HepG2 (cell line): ENCODE measurements at regions not wholly inside any gene's neighbourhood (a gene's known extent, or its start where the extent isn't known, plus 50 kb on each side); places are given as distances from the start of the nearest gene placed in this dataset.

Experiments
- ATAC-seq: fragments of 200-7000 bp; cut with Tn5 transposase; 3 replicates; pipeline ENCODE4 v1.9.1; 2020; ENCODE audit warnings: mild to moderate bottlenecking, moderate library complexity
- BruUV-seq: library from RNA; stranded (reverse); fragments of 400-500 nt; replicated peaks from 2 replicates; lab custom pipeline; 2021; lab: Mats Ljungman, UMichigan
- CTCF ChIA-PET: fragments of 300-600 bp; formaldehyde crosslinking; extraction: SDS; loops from one replicate; lab custom pipeline; 2021; ENCODE audit warnings: low total read pairs, inconsistent platforms, low intra/inter-chr PET ratio; lab: Yijun Ruan, JAX
- POLR2A ChIA-PET: fragments of 350-600 bp; sonication (Branson Sonifier 250); formaldehyde crosslinking; loops from one replicate; lab custom pipeline; 2020; ENCODE audit warnings: antibody characterized with exemption, inconsistent platforms; lab: Yijun Ruan, JAX
- DNase-seq: peaks from one replicate; pipeline ENCODE4 v3.0.0-alpha.2; 2015; ENCODE audit warnings: low spot score
- FAIRE-seq: peaks from 3 replicates; lab custom pipeline; 2011; peaks lifted over from hg19 to GRCh38; lab: Jason Lieb, UNC
- H2AFZ ChIP-seq: one replicate; pipeline ENCODE4 v1.6.1; 2011; ENCODE audit warnings: low read length, inconsistent platforms
- H3K27ac ChIP-seq: fragments of 300-600 bp; 3 replicates; pipeline ENCODE4 v1.8.0; 2011; ENCODE audit warnings: mixed run types, mild to moderate bottlenecking, mixed read lengths, low read length, inconsistent platforms; ENCODE audit not compliant: insufficient read depth; ENCODE audit errors: extremely low read length
- H3K27me3 ChIP-seq, 2 experiments: fragments of 200-600 bp in 1 of 2; 2 replicates in 1 of 2; 3 replicates in 1 of 2; pipeline versions ENCODE4 v1.6.0 to v1.8.0; 2011; ENCODE audit warnings: low read length in 2 of 2, mild to moderate bottlenecking in 2 of 2, moderate library complexity in 2 of 2, inconsistent platforms in 1 of 2; ENCODE audit not compliant: insufficient read depth in 2 of 2, control insufficient read depth in 1 of 2
- H3K36me3 ChIP-seq, 2 experiments: fragments of 200-600 bp in 1 of 2; replicated peaks in 1 of 2; 2 replicates in 1 of 2; 3 replicates in 1 of 2; pipeline versions ENCODE4 v1.5.1 to v1.8.0; 2011; ENCODE audit warnings: low read length in 2 of 2, inconsistent platforms in 1 of 2; ENCODE audit not compliant: insufficient read depth in 2 of 2, control insufficient read depth in 1 of 2
- H3K4me1 ChIP-seq: 2 replicates; pipeline ENCODE4 v1.5.1; 2012; ENCODE audit warnings: low read length, inconsistent platforms; ENCODE audit not compliant: insufficient read depth
- H3K4me2 ChIP-seq: 2 replicates; pipeline ENCODE4 v1.6.0; 2011; ENCODE audit warnings: low read depth, low read length, inconsistent platforms
- H3K4me3 ChIP-seq, 3 experiments: fragments of 200-600 bp in 1 of 3; sonication (generic), shearing (Covaris generic) in 1 of 3; replicated peaks in 1 of 3; 2 replicates each; pipeline ENCODE4 v1.5.1; 2011 to 2016; ENCODE audit warnings: low read length in 3 of 3, inconsistent platforms in 2 of 3, low read depth in 2 of 3, mild to moderate bottlenecking in 2 of 3, control low read depth in 1 of 3, mixed read lengths in 1 of 3; ENCODE audit not compliant: insufficient read depth in 1 of 3
- H3K79me2 ChIP-seq: one replicate; pipeline ENCODE4 v1.6.1; 2011; ENCODE audit warnings: low read length, inconsistent platforms; ENCODE audit not compliant: insufficient read depth
- H3K9ac ChIP-seq: 2 replicates; pipeline ENCODE4 v1.6.0; 2011; ENCODE audit warnings: mild to moderate bottlenecking, low read depth, low read length, inconsistent platforms; ENCODE audit not compliant: insufficient read depth
- H3K9me3 ChIP-seq: 2 replicates; pipeline ENCODE4 v1.5.1; 2012; ENCODE audit warnings: mild to moderate bottlenecking, low read length
- H4K20me1 ChIP-seq: 2 replicates; pipeline ENCODE4 v1.6.0; 2011; ENCODE audit warnings: inconsistent platforms, mild to moderate bottlenecking, low read length, moderate library complexity; ENCODE audit not compliant: insufficient read depth
- ADNP ChIP-seq: sonication (generic); formaldehyde crosslinking; IDR thresholded peaks from 2 replicates; pipeline ENCODE4 v1.4.0; 2020; ENCODE audit warnings: missing genetic modification reagents
- ATAD3A ChIP-seq: sonication (generic); formaldehyde crosslinking; IDR thresholded peaks from 2 replicates; pipeline ENCODE4 v1.4.0; 2020; ENCODE audit warnings: missing genetic modification reagents
- EHMT2 ChIP-seq: fragments of 200-600 bp; sonication (generic); IDR thresholded peaks from 2 replicates; pipeline ENCODE4 v1.7.0; 2017; ENCODE audit warnings: antibody characterized with exemption, low read depth, low read length, borderline replicate concordance
- KLF13 ChIP-seq: sonication (generic); formaldehyde crosslinking; IDR thresholded peaks from 2 replicates; pipeline ENCODE4 v1.4.0; 2020; ENCODE audit warnings: mild to moderate bottlenecking, missing genetic modification reagents
- PITX1 ChIP-seq: sonication (generic); formaldehyde crosslinking; IDR thresholded peaks from 2 replicates; pipeline ENCODE4 v1.5.1; 2020; ENCODE audit warnings: mild to moderate bottlenecking, missing genetic modification reagents
- PRMT3 ChIP-seq: sonication (generic); formaldehyde crosslinking; IDR thresholded peaks from 2 replicates; pipeline ENCODE4 v1.8.1; 2022; ENCODE audit warnings: low read depth, mild to moderate bottlenecking, moderate library complexity, missing genetic modification reagents, borderline replicate concordance
- SRSF9 ChIP-seq: fragments of 200-400 bp; formaldehyde crosslinking; IDR thresholded peaks from 2 replicates; pipeline ENCODE4 v1.6.1; 2018; ENCODE audit warnings: borderline replicate concordance, mild to moderate bottlenecking, low read depth, low read length; ENCODE audit not compliant: insufficient read depth, poor library complexity, severe bottlenecking
- ZBTB7B ChIP-seq: sonication (generic); formaldehyde crosslinking; IDR thresholded peaks from 2 replicates; pipeline ENCODE4 v1.4.0; 2020; ENCODE audit warnings: missing genetic modification reagents
- ZNF143 ChIP-seq: sonication (generic); formaldehyde crosslinking; IDR thresholded peaks from 2 replicates; pipeline ENCODE4 v1.4.0; 2020; ENCODE audit warnings: missing genetic modification reagents
- ZNF205 ChIP-seq: IDR thresholded peaks from 2 replicates; pipeline ENCODE4 v1.6.1; 2018; ENCODE audit warnings: missing biosample characterization, missing genetic modification reagents
- ZNF263 ChIP-seq: sonication (generic); formaldehyde crosslinking; IDR thresholded peaks from 2 replicates; pipeline ENCODE4 v1.4.0; 2020; ENCODE audit warnings: missing genetic modification reagents
- ZNF317 ChIP-seq: sonication (generic); formaldehyde crosslinking; IDR thresholded peaks from 2 replicates; pipeline ENCODE4 v1.5.0; 2020; ENCODE audit warnings: mild to moderate bottlenecking, missing genetic modification reagents
- ZNF839 ChIP-seq: sonication (generic); formaldehyde crosslinking; IDR thresholded peaks from 2 replicates; pipeline ENCODE4 v1.4.0; 2020; ENCODE audit warnings: missing genetic modification reagents, mild to moderate bottlenecking, borderline replicate concordance
- ZNF883 ChIP-seq: sonication (generic); formaldehyde crosslinking; IDR thresholded peaks from 2 replicates; pipeline ENCODE4 v1.5.1; 2020; ENCODE audit warnings: mild to moderate bottlenecking, missing genetic modification reagents; ENCODE audit errors: not compliant biosample characterization
- WGBS: methylation state at CpG from one replicate; pipeline ENCODE4 v1.1.6; 2017; ENCODE audit warnings: low lambda C conversion rate; 5-methylcytosine and 5-hydroxymethylcytosine counted together
- in situ Hi-C: cut with HindIII; loops from 2 replicates; pipeline ENCODE4 v1.10.0; 2017; ENCODE audit warnings: low pct_unique_long_range_greater_than_20kb; ENCODE audit not compliant: extremely low pct_ligation_motif_present
- intact Hi-C: fragments of 100-400 bp; cut with micrococcal nuclease; formaldehyde crosslinking; loops from one replicate; pipeline ENCODE4 v1.10.0; 2022; ENCODE audit not compliant: unreplicated experiment
- TF ChIP-seq, protein P1 (sequence below): sonication (generic); formaldehyde crosslinking; IDR thresholded peaks from 2 replicates; pipeline ENCODE4 v1.5.1; 2020; ENCODE audit warnings: mild to moderate bottlenecking, missing genetic modification reagents
- TF ChIP-seq, protein P2 (sequence below): sonication (generic); formaldehyde crosslinking; IDR thresholded peaks from 2 replicates; pipeline ENCODE4 v1.4.0; 2020; ENCODE audit warnings: missing genetic modification reagents, borderline replicate concordance
- TF ChIP-seq, protein P3 (sequence below): sonication (generic); formaldehyde crosslinking; conservative IDR thresholded peaks from 2 replicates; pipeline ENCODE4 v1.8.1; 2023; ENCODE audit warnings: missing genetic modification reagents

DNA sequence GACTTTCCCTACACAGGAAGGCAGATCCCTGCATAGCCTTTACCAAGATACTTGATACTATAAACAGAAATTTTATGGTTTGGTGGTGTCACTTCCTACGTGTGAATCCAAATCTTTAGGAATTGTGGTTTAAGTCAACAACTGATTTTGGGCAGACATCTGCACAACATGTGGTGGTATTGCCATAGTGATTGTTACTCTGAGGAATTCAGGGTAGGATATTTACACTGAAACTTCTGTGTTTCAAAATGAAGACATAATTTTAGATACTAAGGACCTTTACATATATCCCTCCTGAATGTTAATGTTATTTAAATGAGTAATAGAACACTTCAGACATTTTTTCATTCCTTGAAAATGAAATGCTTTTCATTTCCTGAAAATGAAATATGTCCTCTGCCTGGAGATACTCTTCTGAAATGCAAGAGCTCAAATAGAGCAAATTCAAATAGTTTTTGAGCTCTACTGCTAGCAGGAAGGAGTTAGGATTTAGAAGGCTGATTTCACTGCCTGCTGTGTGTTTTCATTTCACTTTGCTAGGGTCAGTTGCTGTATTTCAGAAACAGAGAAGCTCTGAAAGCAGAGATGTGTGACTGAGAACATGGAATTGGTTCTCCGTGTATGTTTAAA, 77.2 kb downstream of the MDH1 start:
- Histone ChIP-seq H3K4me1 (peaks cover 8% of the 10 kb centered on the region; the same call in 1 of the 2 replicates), H3K27me3 (peaks cover 0 to 5% of the 10 kb centered on the region in 2 experiments; a peak in 2 of 5 replicates), H3K79me2 (no peaks in the 10 kb centered on the region), H3K4me3 (no peak overlapping the region), H2AFZ (no peak overlapping the region), H3K27ac (no peak overlapping the region), H4K20me1 (no peaks in the 10 kb centered on the region), H3K9ac (no peak overlapping the region), H3K36me3 (no peaks in the 10 kb centered on the region), H3K4me2 (no peak overlapping the region), H3K9me3 (no peaks in the 10 kb centered on the region)
- 32% methylated on average over 2 of the region's 2 CpGs for WGBS
- intact Hi-C loops (loop anchor here (5.0 kb wide), 1 partner anchor 1069 kb away; no protein-coding TSS in a partner anchor), in situ Hi-C loops (no loop called here)
- ATAC-seq (no peak), DNase-seq (no peak), FAIRE-seq (no peak)
- CTCF ChIA-PET, result no interaction called here
- no TSS peak for BruUV-seq
- TF ChIP-seq PRMT3 (CRISPR knock-in tag) (no peak), ZBTB7B (CRISPR knock-in tag) (no peak), ZNF839 (no peak), ZNF317 (no peak), ZNF143 (CRISPR knock-in tag) (no peak), ZNF263 (CRISPR knock-in tag) (no peak), ZNF205 (CRISPR knock-in tag) (no peak), ZNF883 (CRISPR knock-in tag) (no peak), EHMT2 (no peak), SRSF9 (no peak), PITX1 (CRISPR knock-in tag) (no peak), ADNP (CRISPR knock-in tag) (no peak), KLF13 (CRISPR knock-in tag) (no peak), ATAD3A (no peak)
- TF ChIP-seq, protein P1, sequence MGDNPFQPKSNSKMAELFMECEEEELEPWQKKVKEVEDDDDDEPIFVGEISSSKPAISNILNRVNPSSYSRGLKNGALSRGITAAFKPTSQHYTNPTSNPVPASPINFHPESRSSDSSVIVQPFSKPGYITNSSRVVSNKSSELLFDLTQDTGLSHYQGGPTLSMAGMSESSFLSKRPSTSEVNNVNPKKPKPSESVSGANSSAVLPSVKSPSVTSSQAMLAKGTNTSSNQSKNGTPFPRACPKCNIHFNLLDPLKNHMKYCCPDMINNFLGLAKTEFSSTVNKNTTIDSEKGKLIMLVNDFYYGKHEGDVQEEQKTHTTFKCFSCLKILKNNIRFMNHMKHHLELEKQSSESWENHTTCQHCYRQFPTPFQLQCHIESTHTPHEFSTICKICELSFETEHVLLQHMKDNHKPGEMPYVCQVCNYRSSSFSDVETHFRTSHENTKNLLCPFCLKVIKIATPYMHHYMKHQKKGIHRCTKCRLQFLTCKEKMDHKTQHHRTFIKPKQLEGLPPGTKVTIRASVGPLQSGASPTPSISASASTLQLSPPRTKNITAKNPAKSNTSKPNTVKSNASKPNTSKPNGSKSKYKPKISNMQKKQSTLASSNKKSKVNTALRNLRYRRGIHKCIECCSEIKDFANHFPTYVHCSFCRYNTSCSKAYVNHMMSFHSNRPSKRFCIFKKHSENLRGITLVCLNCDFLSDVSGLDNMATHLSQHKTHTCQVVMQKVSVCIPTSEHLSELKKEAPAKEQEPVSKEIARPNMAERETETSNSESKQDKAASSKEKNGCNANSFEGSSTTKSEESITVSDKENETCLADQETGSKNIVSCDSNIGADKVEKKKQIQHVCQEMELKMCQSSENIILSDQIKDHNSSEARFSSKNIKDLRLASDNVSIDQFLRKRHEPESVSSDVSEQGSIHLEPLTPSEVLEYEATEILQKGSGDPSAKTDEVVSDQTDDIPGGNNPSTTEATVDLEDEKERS (CRISPR knock-in tag), result no peak
- TF ChIP-seq, protein P2, sequence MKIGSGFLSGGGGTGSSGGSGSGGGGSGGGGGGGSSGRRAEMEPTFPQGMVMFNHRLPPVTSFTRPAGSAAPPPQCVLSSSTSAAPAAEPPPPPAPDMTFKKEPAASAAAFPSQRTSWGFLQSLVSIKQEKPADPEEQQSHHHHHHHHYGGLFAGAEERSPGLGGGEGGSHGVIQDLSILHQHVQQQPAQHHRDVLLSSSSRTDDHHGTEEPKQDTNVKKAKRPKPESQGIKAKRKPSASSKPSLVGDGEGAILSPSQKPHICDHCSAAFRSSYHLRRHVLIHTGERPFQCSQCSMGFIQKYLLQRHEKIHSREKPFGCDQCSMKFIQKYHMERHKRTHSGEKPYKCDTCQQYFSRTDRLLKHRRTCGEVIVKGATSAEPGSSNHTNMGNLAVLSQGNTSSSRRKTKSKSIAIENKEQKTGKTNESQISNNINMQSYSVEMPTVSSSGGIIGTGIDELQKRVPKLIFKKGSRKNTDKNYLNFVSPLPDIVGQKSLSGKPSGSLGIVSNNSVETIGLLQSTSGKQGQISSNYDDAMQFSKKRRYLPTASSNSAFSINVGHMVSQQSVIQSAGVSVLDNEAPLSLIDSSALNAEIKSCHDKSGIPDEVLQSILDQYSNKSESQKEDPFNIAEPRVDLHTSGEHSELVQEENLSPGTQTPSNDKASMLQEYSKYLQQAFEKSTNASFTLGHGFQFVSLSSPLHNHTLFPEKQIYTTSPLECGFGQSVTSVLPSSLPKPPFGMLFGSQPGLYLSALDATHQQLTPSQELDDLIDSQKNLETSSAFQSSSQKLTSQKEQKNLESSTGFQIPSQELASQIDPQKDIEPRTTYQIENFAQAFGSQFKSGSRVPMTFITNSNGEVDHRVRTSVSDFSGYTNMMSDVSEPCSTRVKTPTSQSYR (CRISPR knock-in tag), result no peak
- TF ChIP-seq, protein P3, sequence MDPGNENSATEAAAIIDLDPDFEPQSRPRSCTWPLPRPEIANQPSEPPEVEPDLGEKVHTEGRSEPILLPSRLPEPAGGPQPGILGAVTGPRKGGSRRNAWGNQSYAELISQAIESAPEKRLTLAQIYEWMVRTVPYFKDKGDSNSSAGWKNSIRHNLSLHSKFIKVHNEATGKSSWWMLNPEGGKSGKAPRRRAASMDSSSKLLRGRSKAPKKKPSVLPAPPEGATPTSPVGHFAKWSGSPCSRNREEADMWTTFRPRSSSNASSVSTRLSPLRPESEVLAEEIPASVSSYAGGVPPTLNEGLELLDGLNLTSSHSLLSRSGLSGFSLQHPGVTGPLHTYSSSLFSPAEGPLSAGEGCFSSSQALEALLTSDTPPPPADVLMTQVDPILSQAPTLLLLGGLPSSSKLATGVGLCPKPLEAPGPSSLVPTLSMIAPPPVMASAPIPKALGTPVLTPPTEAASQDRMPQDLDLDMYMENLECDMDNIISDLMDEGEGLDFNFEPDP (CRISPR knock-in tag), result no peak
- POLR2A ChIA-PET, result no interaction called here
